Sigmoid colon (tissue), 4 donors: ENCODE measurements at regions not wholly inside any gene's neighbourhood (a gene's known extent, or its start where the extent isn't known, plus 50 kb on each side); places are given as distances from the start of the nearest gene placed in this dataset.

Experiments used
- POLR2A ChIP-seq, 2 donors: fragments of 450-650 bp; IDR thresholded peaks; one replicate each; pipeline ENCODE4 v1.6.1; 2016; ENCODE audit warnings: antibody characterized with exemption in 2 of 2, mild to moderate bottlenecking in 2 of 2, moderate library complexity in 2 of 2
- POLR2AphosphoS5 ChIP-seq, 4 donors: sonication (generic); formaldehyde crosslinking; IDR thresholded peaks; one replicate each; pipeline ENCODE4 v1.6.1; 2017; ENCODE audit warnings: antibody characterized with exemption in 4 of 4

DNA sequence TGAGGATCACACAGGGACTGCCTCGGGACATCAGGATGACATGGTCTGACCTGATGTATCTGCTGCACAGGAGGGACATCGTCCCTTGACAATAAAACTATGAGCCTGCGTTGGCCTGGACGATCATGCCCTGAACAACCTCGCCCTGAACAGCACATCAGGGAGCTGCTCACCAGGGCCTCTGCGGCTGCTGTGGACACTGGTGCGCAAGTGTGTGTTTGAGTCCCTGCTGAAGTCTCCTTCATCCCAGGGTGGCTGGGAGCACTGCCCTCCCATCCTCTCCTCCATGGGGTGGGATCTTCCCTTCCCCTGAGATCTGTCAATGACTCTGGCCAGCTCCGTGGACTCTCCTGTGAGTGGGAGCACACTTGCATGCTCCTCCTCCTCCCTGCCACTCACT lies 257.8 kb downstream of the RBFOX3 start:
- TF ChIP-seq POLR2AphosphoS5 (IDR thresholded peaks at IDR 0.05) (no peak), POLR2A (IDR thresholded peaks at IDR 0.05) (no peak)
